ENCODE measurements at regions not wholly inside any gene's neighbourhood (a gene's known extent, or its start where the extent isn't known, plus 50 kb on each side); places are given as distances from the start of the nearest gene placed in this dataset.

DNA sequence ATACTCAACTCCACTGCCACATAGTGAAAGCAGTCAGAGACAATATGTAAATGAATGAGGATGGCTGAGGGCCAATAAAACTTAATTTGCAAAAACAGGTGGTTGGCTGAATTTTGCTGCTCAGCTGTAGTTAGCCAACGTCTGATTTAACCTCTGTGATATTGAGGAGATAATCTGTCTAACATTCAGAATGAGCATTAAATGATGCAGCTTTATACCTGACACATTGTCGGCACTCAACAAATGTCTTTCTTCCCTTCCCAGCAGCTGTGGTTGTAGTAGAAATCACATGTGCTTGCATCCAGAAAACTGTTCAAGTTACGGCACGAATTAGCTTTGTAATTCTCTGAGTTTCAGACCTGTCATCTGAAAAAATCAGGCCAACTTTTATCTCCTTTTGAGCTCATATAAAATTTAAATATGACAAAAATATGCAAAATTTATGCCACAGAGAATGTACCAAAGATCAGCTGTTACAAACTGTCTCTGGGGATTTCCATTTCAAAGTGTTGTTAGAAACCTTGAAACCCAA is 1239.7 kb downstream of the GATA3 start:
- no peaks in the 10 kb centered on the region for H3K36me3 ChIP-seq
- no peak for ATAC-seq
- H3K4me3 ChIP-seq = no peak overlapping the region
- no peaks in the 10 kb centered on the region for H3K27me3 ChIP-seq (ENCODE audit: low read depth)
- DNase-seq = no peak
- intact Hi-C loops (cut with DNase I) = no loop called here
- H3K4me1 ChIP-seq = no peaks in the 10 kb centered on the region
- TF ChIP-seq, protein P1, sequence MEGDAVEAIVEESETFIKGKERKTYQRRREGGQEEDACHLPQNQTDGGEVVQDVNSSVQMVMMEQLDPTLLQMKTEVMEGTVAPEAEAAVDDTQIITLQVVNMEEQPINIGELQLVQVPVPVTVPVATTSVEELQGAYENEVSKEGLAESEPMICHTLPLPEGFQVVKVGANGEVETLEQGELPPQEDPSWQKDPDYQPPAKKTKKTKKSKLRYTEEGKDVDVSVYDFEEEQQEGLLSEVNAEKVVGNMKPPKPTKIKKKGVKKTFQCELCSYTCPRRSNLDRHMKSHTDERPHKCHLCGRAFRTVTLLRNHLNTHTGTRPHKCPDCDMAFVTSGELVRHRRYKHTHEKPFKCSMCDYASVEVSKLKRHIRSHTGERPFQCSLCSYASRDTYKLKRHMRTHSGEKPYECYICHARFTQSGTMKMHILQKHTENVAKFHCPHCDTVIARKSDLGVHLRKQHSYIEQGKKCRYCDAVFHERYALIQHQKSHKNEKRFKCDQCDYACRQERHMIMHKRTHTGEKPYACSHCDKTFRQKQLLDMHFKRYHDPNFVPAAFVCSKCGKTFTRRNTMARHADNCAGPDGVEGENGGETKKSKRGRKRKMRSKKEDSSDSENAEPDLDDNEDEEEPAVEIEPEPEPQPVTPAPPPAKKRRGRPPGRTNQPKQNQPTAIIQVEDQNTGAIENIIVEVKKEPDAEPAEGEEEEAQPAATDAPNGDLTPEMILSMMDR (IDR thresholded peaks at IDR 0.05) = no peak
- no peak overlapping the region for H3K27ac ChIP-seq
- no peaks in the 10 kb centered on the region for H3K9me3 ChIP-seq

DNA sequence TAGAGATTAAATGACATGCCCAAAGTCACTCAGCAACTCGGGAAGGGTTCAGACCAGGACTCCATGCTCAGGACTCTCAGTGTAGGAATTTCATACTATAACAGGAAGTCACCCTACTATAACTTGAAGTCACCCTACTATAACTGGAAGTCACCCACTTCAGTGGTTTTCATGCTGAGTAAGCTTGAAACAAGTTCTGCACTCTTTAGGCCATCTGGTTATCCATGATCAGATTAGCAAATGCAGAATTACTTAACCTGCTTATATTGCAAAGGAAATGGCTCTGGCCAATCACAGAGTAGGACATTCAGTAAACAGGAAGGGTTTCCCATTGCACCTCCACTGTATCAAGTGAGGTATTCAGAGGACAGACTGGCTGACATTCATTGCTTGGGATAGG is 1240.4 kb downstream of the GATA3 start:
- Histone ChIP-seq H3K36me3 (no peaks in the 10 kb centered on the region), H3K27me3 (ENCODE audit: low read depth) (no peaks in the 10 kb centered on the region), H3K4me3 (no peak overlapping the region), H3K9me3 (no peaks in the 10 kb centered on the region), H3K4me1 (no peaks in the 10 kb centered on the region), H3K27ac (no peak overlapping the region)
- DNase-seq (no peak), ATAC-seq (peak; percentile 54 to 64)
- TF ChIP-seq, protein P1 (IDR thresholded peaks at IDR 0.05) = no peak
- intact Hi-C loops (cut with DNase I) = no loop called here

DNA sequence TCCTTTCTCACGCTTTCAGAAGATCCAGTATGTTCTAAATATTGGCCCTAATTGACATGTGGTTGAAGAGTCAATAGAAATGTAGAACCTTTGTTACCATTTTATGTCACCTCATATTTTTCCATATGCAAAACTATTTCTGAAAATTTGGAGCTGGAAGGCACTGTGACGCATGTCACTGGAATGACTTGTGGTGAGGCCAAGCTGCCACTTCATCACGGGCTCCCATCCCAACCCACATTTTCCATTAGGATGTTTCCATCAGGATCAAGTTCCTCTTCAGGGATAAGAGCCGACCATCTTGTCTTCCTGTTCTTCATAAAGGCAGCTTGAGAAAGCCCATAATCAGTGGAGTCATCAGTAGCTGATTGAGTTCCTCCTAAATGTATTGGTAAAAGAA is 1241.7 kb downstream of the GATA3 start:
- H3K27me3 ChIP-seq (ENCODE audit: low read depth) = no peaks in the 10 kb centered on the region

DNA sequence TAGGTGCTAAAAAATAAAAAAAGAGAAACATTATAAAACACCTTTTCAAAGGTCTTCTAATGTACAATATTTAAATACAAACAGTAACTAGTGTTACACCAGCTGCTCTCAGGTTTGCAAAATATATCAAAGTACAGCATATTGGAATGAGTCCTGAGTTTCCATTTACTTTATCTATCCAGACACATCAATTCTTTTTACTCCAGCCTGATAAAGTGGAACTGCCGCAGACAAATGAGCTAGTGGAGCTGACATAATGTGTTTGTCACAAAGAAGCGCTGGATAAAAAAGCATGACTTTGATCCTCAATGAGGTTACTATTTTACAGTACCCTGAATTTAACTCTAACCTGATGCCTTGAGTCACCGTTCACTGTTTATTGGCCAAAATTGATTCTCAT is 1243.1 kb downstream of the GATA3 start:
- no peak for ATAC-seq
- no peak overlapping the region for H3K27ac ChIP-seq
- H3K4me3 ChIP-seq = no peak overlapping the region
- intact Hi-C loops (cut with DNase I) = no loop called here
- no peaks in the 10 kb centered on the region for H3K36me3 ChIP-seq
- no peak for DNase-seq
- no peaks in the 10 kb centered on the region for H3K9me3 ChIP-seq
- H3K4me1 ChIP-seq = no peaks in the 10 kb centered on the region
- no peaks in the 10 kb centered on the region for H3K27me3 ChIP-seq (ENCODE audit: low read depth)
- TF ChIP-seq, protein P1 (IDR thresholded peaks at IDR 0.05) = no peak

More for the DNA sequence above, 1241.7 kb downstream of the GATA3 start:
- DNase-seq = no peak
- H3K4me3 ChIP-seq = no peak overlapping the region
- TF ChIP-seq, protein P1 (IDR thresholded peaks at IDR 0.05) = no peak
- no peaks in the 10 kb centered on the region for H3K4me1 ChIP-seq
- intact Hi-C loops (cut with DNase I) = no loop called here
- H3K27ac ChIP-seq = no peak overlapping the region
- H3K9me3 ChIP-seq = no peaks in the 10 kb centered on the region
- no peaks in the 10 kb centered on the region for H3K36me3 ChIP-seq
- no peak for ATAC-seq

DNA sequence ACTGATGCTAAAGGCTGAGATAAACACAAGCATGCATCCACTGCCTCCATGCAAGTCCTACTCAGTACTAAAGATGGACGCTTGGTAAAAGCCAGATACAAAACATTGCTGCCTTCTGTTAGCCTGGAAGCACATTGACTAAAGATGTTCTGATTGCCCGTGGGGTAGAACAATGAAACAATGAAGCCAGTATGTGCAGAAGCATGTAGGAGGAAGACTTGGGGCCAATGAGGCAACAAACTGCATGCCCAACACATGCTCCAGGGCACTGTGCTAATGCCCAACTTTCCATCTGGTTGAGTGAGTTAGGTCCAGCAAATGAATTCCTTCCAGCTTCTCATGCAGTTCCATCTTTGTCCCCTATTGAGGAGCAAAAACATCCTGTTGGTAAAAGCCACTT is 1245.5 kb downstream of the GATA3 start:
- no peak overlapping the region for H3K4me3 ChIP-seq
- TF ChIP-seq, protein P1 (IDR thresholded peaks at IDR 0.05) = no peak
- H3K27me3 ChIP-seq (ENCODE audit: low read depth) = peaks cover 1% of the 10 kb centered on the region
- no peaks in the 10 kb centered on the region for H3K4me1 ChIP-seq
- H3K27ac ChIP-seq = no peak overlapping the region
- ATAC-seq (no peak), DNase-seq (no peak)
- no peaks in the 10 kb centered on the region for H3K9me3 ChIP-seq
- no peaks in the 10 kb centered on the region for H3K36me3 ChIP-seq
- intact Hi-C loops (cut with DNase I) = no loop called here

DNA sequence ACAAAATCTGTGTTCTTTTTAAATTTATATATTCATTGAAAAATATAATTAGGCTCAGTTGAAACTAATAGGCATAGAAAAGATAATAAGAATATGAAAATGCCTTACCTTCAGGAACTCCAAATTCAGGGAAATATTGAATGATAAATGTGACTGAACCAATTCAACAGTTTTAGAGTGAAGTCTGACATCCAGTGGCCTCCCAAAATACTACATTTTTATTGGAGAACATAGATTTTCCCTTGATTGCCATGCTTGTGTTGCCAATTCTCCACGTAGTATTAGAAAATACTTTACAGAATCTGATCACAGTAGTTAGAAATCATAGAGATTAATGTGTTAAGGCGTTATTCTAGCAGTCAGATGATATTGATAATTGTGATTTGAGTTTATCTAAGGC is 1246.7 kb downstream of the GATA3 start:
- H3K27me3 ChIP-seq (ENCODE audit: low read depth) = peaks cover 8% of the 10 kb centered on the region
- no peaks in the 10 kb centered on the region for H3K4me1 ChIP-seq
- H3K36me3 ChIP-seq = no peaks in the 10 kb centered on the region
- ATAC-seq (no peak), DNase-seq (no peak)
- H3K4me3 ChIP-seq = no peak overlapping the region
- H3K9me3 ChIP-seq = no peaks in the 10 kb centered on the region
- TF ChIP-seq, protein P1 (IDR thresholded peaks at IDR 0.05) = no peak
- H3K27ac ChIP-seq = no peak overlapping the region
- intact Hi-C loops (cut with DNase I) = no loop called here
